Thymus (tissue), 11 donors: ENCODE measurements at regions not wholly inside any gene's neighbourhood (a gene's known extent, or its start where the extent isn't known, plus 50 kb on each side); places are given as distances from the start of the nearest gene placed in this dataset.
"Not testable (repeated sequence)": the region's sequence is repeated elsewhere in the genome, so short reads cannot be mapped to it uniquely, and the experiment has no call there.

Experiments used
- DNase-seq, 9 donors: peaks; one replicate each; pipeline ENCODE4 v3.0.0-alpha.2; 2013; ENCODE audit warnings: low spot score in 9 of 9, low read depth in 6 of 9, missing footprints in 1 of 9
- H3K27ac ChIP-seq, 2 donors: one replicate each; pipeline ENCODE4 v1.5.1; 2013; ENCODE audit warnings: control low read depth in 1 of 2, low read depth in 1 of 2, low read length in 1 of 2, mild to moderate bottlenecking in 1 of 2, moderate library complexity in 1 of 2
- H3K27me3 ChIP-seq, 2 donors: one replicate each; pipeline ENCODE4 v1.5.1; 2013; ENCODE audit warnings: low read length in 1 of 2; ENCODE audit not compliant: control insufficient read depth in 2 of 2, insufficient read depth in 1 of 2
- H3K36me3 ChIP-seq, 2 donors: one replicate each; pipeline ENCODE4 v1.5.1; 2013; ENCODE audit warnings: low read length in 1 of 2, mild to moderate bottlenecking in 1 of 2, moderate library complexity in 1 of 2; ENCODE audit not compliant: control insufficient read depth in 2 of 2, insufficient read depth in 2 of 2
- H3K4me1 ChIP-seq, 2 donors: one replicate each; pipeline ENCODE4 v1.5.1; 2013; ENCODE audit warnings: low read length in 2 of 2; ENCODE audit not compliant: control insufficient read depth in 2 of 2, insufficient read depth in 2 of 2
- H3K4me3 ChIP-seq, 2 donors: one replicate each; pipeline ENCODE4 v1.5.1; 2013; ENCODE audit warnings: low read length in 2 of 2, control low read depth in 1 of 2, mild to moderate bottlenecking in 1 of 2
- H3K9me3 ChIP-seq, 2 donors: one replicate each; pipeline ENCODE4 v1.5.1; 2013; ENCODE audit warnings: low read length in 1 of 2, mild to moderate bottlenecking in 1 of 2; ENCODE audit not compliant: control insufficient read depth in 2 of 2, insufficient read depth in 1 of 2
- WGBS: extraction: QIAGEN DNeasy Blood & Tissue Kit; methylation state at CpG from one replicate; pipeline ENCODE4 v1.1.7; 2013; 5-methylcytosine and 5-hydroxymethylcytosine counted together
- donor health status: healthy.

- no peak for DNase-seq
- no peak overlapping the region for H3K27ac ChIP-seq
- no peak overlapping the region for H3K4me3 ChIP-seq
- H3K27me3 ChIP-seq = no peaks in the 10 kb centered on the region
- no peaks in the 10 kb centered on the region for H3K4me1 ChIP-seq
- 92% methylated on average over 5 of the region's 5 CpGs for WGBS
- no peaks in the 10 kb centered on the region for H3K36me3 ChIP-seq
- no peaks in the 10 kb centered on the region for H3K9me3 ChIP-seq
Observed at GRCh38 chr20:47964149-47964548, 178.9 kb upstream of the SULF2 start.

- no peak overlapping the region for H3K4me3 ChIP-seq
- no peak for DNase-seq
- 81% methylated on average over 8 of the region's 8 CpGs for WGBS
- H3K27ac ChIP-seq = no peak overlapping the region
- no peaks in the 10 kb centered on the region for H3K9me3 ChIP-seq
- no peaks in the 10 kb centered on the region for H3K4me1 ChIP-seq
- H3K36me3 ChIP-seq = no peaks in the 10 kb centered on the region
- H3K27me3 ChIP-seq = no peaks in the 10 kb centered on the region
Observed at GRCh38 chr20:47963022-47963421, 177.7 kb upstream of the SULF2 start.

GRCh38 chr20:47962286-47962963 lies 177.1 kb upstream of the SULF2 start:
- DNase-seq = no peak
- no peaks in the 10 kb centered on the region for H3K9me3 ChIP-seq
- no peaks in the 10 kb centered on the region for H3K36me3 ChIP-seq
- H3K27ac ChIP-seq = no peak overlapping the region
- no peak overlapping the region for H3K4me3 ChIP-seq
- H3K27me3 ChIP-seq = no peaks in the 10 kb centered on the region
- WGBS = 82% methylated on average over 7 of the region's 7 CpGs
- H3K4me1 ChIP-seq = no peaks in the 10 kb centered on the region

GRCh38 chr20:47960769-47961541 lies 175.7 kb upstream of the SULF2 start:
- no peak for DNase-seq
- Histone ChIP-seq H3K27ac (no peak overlapping the region), H3K27me3 (no peaks in the 10 kb centered on the region), H3K36me3 (no peaks in the 10 kb centered on the region), H3K9me3 (no peaks in the 10 kb centered on the region), H3K4me3 (no peak overlapping the region), H3K4me1 (no peaks in the 10 kb centered on the region)
- 91% methylated on average over 7 of the region's 7 CpGs for WGBS

GRCh38 chr20:47960277-47960676 lies 175.0 kb upstream of the SULF2 start:
- no peak for DNase-seq
- no peaks in the 10 kb centered on the region for H3K4me1 ChIP-seq
- no peak overlapping the region for H3K27ac ChIP-seq
- no peaks in the 10 kb centered on the region for H3K27me3 ChIP-seq
- no peaks in the 10 kb centered on the region for H3K36me3 ChIP-seq
- 91% methylated on average over 8 of the region's 8 CpGs for WGBS
- no peak overlapping the region for H3K4me3 ChIP-seq
- H3K9me3 ChIP-seq = no peaks in the 10 kb centered on the region

- DNase-seq, H3K36me3 ChIP-seq: not testable (repeated sequence)
- 92% methylated on average over 16 of the region's 16 CpGs for WGBS
Observed at GRCh38 chr20:47957989-47958801, 172.9 kb upstream of the SULF2 start.

GRCh38 chr20:47957135-47957534 lies 171.9 kb upstream of the SULF2 start:
- H3K27me3 ChIP-seq = no peaks in the 10 kb centered on the region
- no peak for DNase-seq
- H3K27ac ChIP-seq = no peak overlapping the region
- no peaks in the 10 kb centered on the region for H3K36me3 ChIP-seq
- 97% methylated on average over 11 of the region's 11 CpGs for WGBS
- H3K4me3 ChIP-seq = no peak overlapping the region
- H3K4me1 ChIP-seq = no peaks in the 10 kb centered on the region
- no peaks in the 10 kb centered on the region for H3K9me3 ChIP-seq

More at GRCh38 chr20:47957989-47958801, 172.9 kb upstream of the SULF2 start:
- H3K27me3 ChIP-seq, H3K27ac ChIP-seq, H3K4me1 ChIP-seq, H3K9me3 ChIP-seq, H3K4me3 ChIP-seq: not testable (repeated sequence)

GRCh38 chr20:47956268-47956995 lies 171.2 kb upstream of the SULF2 start:
- Histone ChIP-seq H3K4me3 (no peak overlapping the region), H3K4me1 (no peaks in the 10 kb centered on the region), H3K9me3 (no peaks in the 10 kb centered on the region), H3K36me3 (no peaks in the 10 kb centered on the region), H3K27me3 (no peaks in the 10 kb centered on the region), H3K27ac (no peak overlapping the region)
- DNase-seq = no peak
- WGBS = 90% methylated on average over 19 of the region's 19 CpGs
